A673 (cell line): ENCODE measurements at regions not wholly inside any gene's neighbourhood (a gene's known extent, or its start where the extent isn't known, plus 50 kb on each side); places are given as distances from the start of the nearest gene placed in this dataset.

ENCODE experiments used
- BruUV-seq: library from RNA; stranded (reverse); fragments of 400-500 nt; replicated peaks from 2 replicates; lab custom pipeline; 2021; lab: Mats Ljungman, UMichigan
- CTCF ChIA-PET: fragments of 300-600 bp; sonication (Branson Sonifier 250); formaldehyde crosslinking; loops from one replicate; lab custom pipeline; 2022; ENCODE audit warnings: antibody characterized with exemption; lab: Charles Lee
- POLR2A ChIA-PET: fragments of 300-600 bp; sonication (Branson Sonifier 250); formaldehyde crosslinking; loops from one replicate; lab custom pipeline; 2022; ENCODE audit warnings: antibody characterized with exemption; ENCODE audit not compliant: low non-redundant PET; lab: Charles Lee
- DNase-seq: peaks from one replicate; pipeline ENCODE4 v3.0.0-alpha.2; 2015; ENCODE audit warnings: low spot score
- H3K27ac ChIP-seq: fragments of 200-600 bp; sonication (generic); 2 replicates; pipeline ENCODE4 v1.5.1; 2016; ENCODE audit warnings: mixed run types, low read depth, mild to moderate bottlenecking, mixed read lengths, antibody characterized with exemption, low read length; ENCODE audit not compliant: poor library complexity, severe bottlenecking
- H3K27me3 ChIP-seq: fragments of 200-600 bp; sonication (generic); replicated peaks from 2 replicates; pipeline ENCODE4 v1.6.1; 2017; ENCODE audit warnings: mixed run types, low read depth, mild to moderate bottlenecking, mixed read lengths, antibody characterized with exemption, low read length; ENCODE audit not compliant: insufficient read depth, poor library complexity
- H3K36me3 ChIP-seq: fragments of 200-600 bp; sonication (generic); 2 replicates; pipeline ENCODE4 v1.6.1; 2016; ENCODE audit warnings: mixed run types, mild to moderate bottlenecking, mixed read lengths, antibody characterized with exemption, low read length; ENCODE audit not compliant: insufficient read depth, poor library complexity, severe bottlenecking
- H3K4me1 ChIP-seq: fragments of 200-600 bp; sonication (generic); 2 replicates; pipeline ENCODE4 v1.6.1; 2017; ENCODE audit warnings: mixed run types, mild to moderate bottlenecking, mixed read lengths, antibody characterized with exemption, low read length; ENCODE audit not compliant: insufficient read depth, poor library complexity, severe bottlenecking
- H3K4me3 ChIP-seq: fragments of 200-600 bp; sonication (generic); 2 replicates; pipeline ENCODE4 v1.5.1; 2016; ENCODE audit warnings: low read depth, mixed run types, mild to moderate bottlenecking, mixed read lengths, low read length; ENCODE audit not compliant: poor library complexity, severe bottlenecking
- H3K9me3 ChIP-seq: fragments of 200-600 bp; sonication (generic); 2 replicates; pipeline ENCODE4 v1.6.1; 2016; ENCODE audit warnings: mixed run types, low read depth, mild to moderate bottlenecking, mixed read lengths, antibody characterized with exemption, low read length; ENCODE audit not compliant: poor library complexity, severe bottlenecking
- EZH2 ChIP-seq: fragments of 200-600 bp; sonication (generic); IDR thresholded peaks from 2 replicates; pipeline ENCODE4 v1.6.1; 2017; ENCODE audit warnings: borderline replicate concordance, low read depth, mild to moderate bottlenecking, mixed read lengths, antibody characterized with exemption, low read length; ENCODE audit not compliant: poor library complexity, severe bottlenecking
- intact Hi-C: fragments of 100-400 bp; cut with micrococcal nuclease; formaldehyde crosslinking; loops from one replicate; pipeline ENCODE4 v1.10.0; 2022; ENCODE audit not compliant: unreplicated experiment
- TF ChIP-seq, protein P1 (sequence below): fragments of 300-800, 200-600 bp; sonication (generic); conservative IDR thresholded peaks from 2 replicates; pipeline ENCODE4 v1.5.1; 2017; ENCODE audit warnings: low read depth, mild to moderate bottlenecking, antibody characterized with exemption, low read length, moderate library complexity, mixed read lengths

- Histone ChIP-seq H3K27ac (no peak overlapping the region), H3K9me3 (no peaks in the 10 kb centered on the region), H3K27me3 (no peaks in the 10 kb centered on the region), H3K4me3 (no peak overlapping the region), H3K36me3 (no peaks in the 10 kb centered on the region), H3K4me1 (no peaks in the 10 kb centered on the region)
- TF ChIP-seq, protein P1, sequence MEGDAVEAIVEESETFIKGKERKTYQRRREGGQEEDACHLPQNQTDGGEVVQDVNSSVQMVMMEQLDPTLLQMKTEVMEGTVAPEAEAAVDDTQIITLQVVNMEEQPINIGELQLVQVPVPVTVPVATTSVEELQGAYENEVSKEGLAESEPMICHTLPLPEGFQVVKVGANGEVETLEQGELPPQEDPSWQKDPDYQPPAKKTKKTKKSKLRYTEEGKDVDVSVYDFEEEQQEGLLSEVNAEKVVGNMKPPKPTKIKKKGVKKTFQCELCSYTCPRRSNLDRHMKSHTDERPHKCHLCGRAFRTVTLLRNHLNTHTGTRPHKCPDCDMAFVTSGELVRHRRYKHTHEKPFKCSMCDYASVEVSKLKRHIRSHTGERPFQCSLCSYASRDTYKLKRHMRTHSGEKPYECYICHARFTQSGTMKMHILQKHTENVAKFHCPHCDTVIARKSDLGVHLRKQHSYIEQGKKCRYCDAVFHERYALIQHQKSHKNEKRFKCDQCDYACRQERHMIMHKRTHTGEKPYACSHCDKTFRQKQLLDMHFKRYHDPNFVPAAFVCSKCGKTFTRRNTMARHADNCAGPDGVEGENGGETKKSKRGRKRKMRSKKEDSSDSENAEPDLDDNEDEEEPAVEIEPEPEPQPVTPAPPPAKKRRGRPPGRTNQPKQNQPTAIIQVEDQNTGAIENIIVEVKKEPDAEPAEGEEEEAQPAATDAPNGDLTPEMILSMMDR = no peak
- no peak for TF ChIP-seq EZH2
- ChIA-PET POLR2A (no interaction called here), CTCF (no interaction called here)
- intact Hi-C loops = no loop called here
- DNase-seq = no peak
- no TSS peak for BruUV-seq
Measured at GRCh38 chr10:4281190-4281825, 496.3 kb upstream of the KLF6 start.

- no peak for DNase-seq
- Histone ChIP-seq H3K4me1 (no peaks in the 10 kb centered on the region), H3K27ac (no peak overlapping the region), H3K4me3 (no peak overlapping the region), H3K36me3 (no peaks in the 10 kb centered on the region), H3K9me3 (no peaks in the 10 kb centered on the region), H3K27me3 (no peaks in the 10 kb centered on the region)
- CTCF ChIA-PET = interaction anchor here (0.5 kb wide), 1 partner anchor 77 kb away, joined by 4 read pairs; no protein-coding TSS in a partner anchor
- POLR2A ChIA-PET = no interaction called here
- intact Hi-C loops = no loop called here
- no TSS peak for BruUV-seq
- no peak for TF ChIP-seq EZH2
- TF ChIP-seq, protein P1 = no peak
Measured at GRCh38 chr10:4280461-4281189, 495.6 kb upstream of the KLF6 start.

DNA sequence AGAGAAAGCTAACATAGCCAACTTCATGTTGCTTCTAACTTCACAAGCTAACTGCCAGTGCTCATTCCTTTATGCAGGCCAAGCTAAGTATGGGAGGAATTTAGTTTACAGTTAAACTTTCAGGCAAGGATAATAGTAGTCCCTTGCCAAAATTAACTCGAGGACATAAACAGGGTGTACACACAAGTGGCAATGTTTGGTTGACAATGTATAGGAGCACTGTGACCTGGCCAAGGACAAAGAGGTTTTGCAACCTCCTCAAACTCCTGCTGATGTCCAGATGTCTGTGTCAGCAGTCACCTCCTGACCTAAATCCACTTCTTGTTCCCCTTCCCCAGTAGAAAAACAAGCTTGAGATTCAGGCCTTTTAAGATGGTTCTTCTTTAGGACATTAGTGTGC is 494.6 kb upstream of the KLF6 start:
- no peaks in the 10 kb centered on the region for H3K36me3 ChIP-seq
- no peak overlapping the region for H3K27ac ChIP-seq
- H3K9me3 ChIP-seq = no peaks in the 10 kb centered on the region
- no TSS peak for BruUV-seq
- no peaks in the 10 kb centered on the region for H3K4me1 ChIP-seq
- no peak overlapping the region for H3K4me3 ChIP-seq
- TF ChIP-seq, protein P1 = no peak
- TF ChIP-seq EZH2 = no peak
- ChIA-PET CTCF (no interaction called here), POLR2A (no interaction called here)
- no peaks in the 10 kb centered on the region for H3K27me3 ChIP-seq
- intact Hi-C loops = loop anchor here (10.0 kb wide), 1 partner anchor 1085 kb away; no protein-coding TSS in a partner anchor
- no peak for DNase-seq
